ENCODE measurements at regions not wholly inside any gene's neighbourhood (a gene's known extent, or its start where the extent isn't known, plus 50 kb on each side); places are given as distances from the start of the nearest gene placed in this dataset.

GRCh38 chr1:112143871-112144441 lies 154.5 kb upstream of the KCND3 start:
- no peak for TF ChIP-seq POLR2A (IDR thresholded peaks at IDR 0.05)
- TF ChIP-seq, protein P1, sequence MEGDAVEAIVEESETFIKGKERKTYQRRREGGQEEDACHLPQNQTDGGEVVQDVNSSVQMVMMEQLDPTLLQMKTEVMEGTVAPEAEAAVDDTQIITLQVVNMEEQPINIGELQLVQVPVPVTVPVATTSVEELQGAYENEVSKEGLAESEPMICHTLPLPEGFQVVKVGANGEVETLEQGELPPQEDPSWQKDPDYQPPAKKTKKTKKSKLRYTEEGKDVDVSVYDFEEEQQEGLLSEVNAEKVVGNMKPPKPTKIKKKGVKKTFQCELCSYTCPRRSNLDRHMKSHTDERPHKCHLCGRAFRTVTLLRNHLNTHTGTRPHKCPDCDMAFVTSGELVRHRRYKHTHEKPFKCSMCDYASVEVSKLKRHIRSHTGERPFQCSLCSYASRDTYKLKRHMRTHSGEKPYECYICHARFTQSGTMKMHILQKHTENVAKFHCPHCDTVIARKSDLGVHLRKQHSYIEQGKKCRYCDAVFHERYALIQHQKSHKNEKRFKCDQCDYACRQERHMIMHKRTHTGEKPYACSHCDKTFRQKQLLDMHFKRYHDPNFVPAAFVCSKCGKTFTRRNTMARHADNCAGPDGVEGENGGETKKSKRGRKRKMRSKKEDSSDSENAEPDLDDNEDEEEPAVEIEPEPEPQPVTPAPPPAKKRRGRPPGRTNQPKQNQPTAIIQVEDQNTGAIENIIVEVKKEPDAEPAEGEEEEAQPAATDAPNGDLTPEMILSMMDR (IDR thresholded peaks at IDR 0.05) = no peak
